ENCODE measurements at regions not wholly inside any gene's neighbourhood (a gene's known extent, or its start where the extent isn't known, plus 50 kb on each side); places are given as distances from the start of the nearest gene placed in this dataset.

GRCh38 chr11:15830741-15831428 lies 525.5 kb downstream of the SOX6 start:
- BruUV-seq (replicated peaks) = no TSS peak
- Histone ChIP-seq H2AFZ (ENCODE audit: low read depth, low read length, poor library complexity, severe bottlenecking) (no peak overlapping the region), H3K4me1 (ENCODE audit: control insufficient read depth in 1 of 2, insufficient read depth in 2 of 2, low read length in 2 of 2) (no peaks in the 10 kb centered on the region), H3K9me3 (ENCODE audit: control insufficient read depth in 1 of 2, insufficient read depth in 1 of 2, low read depth in 1 of 2, low read length in 2 of 2) (no peaks in the 10 kb centered on the region), H3K27me3 (ENCODE audit: insufficient read depth, low read length) (peaks cover 9% of the 10 kb centered on the region; the same call in 1 of the 2 replicates), H4K20me1 (ENCODE audit: insufficient read depth) (no peaks in the 10 kb centered on the region), H3K36me3 (ENCODE audit: control insufficient read depth in 1 of 2, insufficient read depth in 2 of 2, low read length in 2 of 2) (no peaks in the 10 kb centered on the region), H3K9me2 (ENCODE audit: insufficient read depth) (no peaks in the 10 kb centered on the region), H3K79me2 (ENCODE audit: insufficient read depth, low read length) (no peaks in the 10 kb centered on the region), H3K4me3 (replicated peaks in 1 of 2; ENCODE audit: low read depth in 1 of 2, low read length in 2 of 2) (no peak overlapping the region), H3K9ac (ENCODE audit: low read length) (no peak overlapping the region), H3K27ac (ENCODE audit: low read depth, low read length) (no peak overlapping the region), H3K4me2 (ENCODE audit: low read length) (no peak overlapping the region)
- TF ChIP-seq ZFX (IDR thresholded peaks at IDR 0.05) (no peak), TCF7L2 (IDR thresholded peaks at IDR 0.05; ENCODE audit: borderline replicate concordance, extremely low read depth, insufficient read depth, insufficient read length) (no peak), POLR2A (IDR thresholded peaks at IDR 0.05; ENCODE audit: borderline replicate concordance, extremely low read depth, insufficient read depth, insufficient read length) (no peak), ZNF274 (IDR thresholded peaks at IDR 0.05; ENCODE audit: low read depth, low read length) (no peak), REST (IDR thresholded peaks at IDR 0.05; ENCODE audit: low read depth) (no peak), POLR2AphosphoS5 (IDR thresholded peaks at IDR 0.05; ENCODE audit: low read depth, low read length) (no peak), CEBPB (IDR thresholded peaks at IDR 0.05; ENCODE audit: low read depth) (no peak), CBX3 (IDR thresholded peaks at IDR 0.05; ENCODE audit: low read depth) (no peak), SIN3A (IDR thresholded peaks at IDR 0.05; ENCODE audit: low read depth) (no peak)
- TF ChIP-seq, protein P1, sequence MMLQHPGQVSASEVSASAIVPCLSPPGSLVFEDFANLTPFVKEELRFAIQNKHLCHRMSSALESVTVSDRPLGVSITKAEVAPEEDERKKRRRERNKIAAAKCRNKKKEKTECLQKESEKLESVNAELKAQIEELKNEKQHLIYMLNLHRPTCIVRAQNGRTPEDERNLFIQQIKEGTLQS (IDR thresholded peaks at IDR 0.05) = no peak
- intact Hi-C loops (cut with micrococcal nuclease) = no loop called here
- ChIA-PET RAD21 (ENCODE audit: low non-redundant PET in 1 of 2, low total read pairs in 2 of 2, uncharacterized antibody in 2 of 2, unreplicated experiment in 2 of 2) (no interaction called here), CTCF (interaction anchor here (1.2 to 1.8 kb wide), 2 partner anchors 11 kb away, joined by 3 to 5 read pairs; no protein-coding TSS in a partner anchor), POLR2A (no interaction called here)
- ATAC-seq = no peak
- DNase-seq (ENCODE audit: low read depth, low spot score) = no peak

Measured in HCT116 (cell line).